H9 (cell line): ENCODE measurements at regions not wholly inside any gene's neighbourhood (a gene's known extent, or its start where the extent isn't known, plus 50 kb on each side); places are given as distances from the start of the nearest gene placed in this dataset.

ENCODE experiments used
- DNase-seq: peaks from one replicate; pipeline ENCODE4 v3.0.0-alpha.2; 2017
- H2AFZ ChIP-seq: one replicate; pipeline ENCODE4 v1.6.1; 2013; ENCODE audit warnings: mild to moderate bottlenecking, low read length, control low read depth, moderate library complexity
- H2AK5ac ChIP-seq: 2 replicates; pipeline ENCODE4 v1.6.1; 2013; ENCODE audit warnings: low read length, control low read depth, mixed read lengths; ENCODE audit not compliant: insufficient read length
- H2BK120ac ChIP-seq: one replicate; pipeline ENCODE4 v1.6.1; 2013; ENCODE audit warnings: low read depth, mild to moderate bottlenecking, low read length, control low read depth, inconsistent platforms; ENCODE audit not compliant: poor library complexity, severe bottlenecking
- H2BK12ac ChIP-seq: 2 replicates; pipeline ENCODE4 v1.6.1; 2013; ENCODE audit warnings: low read length, control low read depth, mixed read lengths, low read depth; ENCODE audit not compliant: insufficient read length
- H2BK15ac ChIP-seq: 2 replicates; pipeline ENCODE4 v1.6.1; 2013; ENCODE audit warnings: low read depth, low read length, control low read depth
- H2BK20ac ChIP-seq: one replicate; pipeline ENCODE4 v1.6.1; 2013; ENCODE audit warnings: low read depth, mild to moderate bottlenecking, low read length, control low read depth, inconsistent platforms; ENCODE audit not compliant: poor library complexity, severe bottlenecking
- H2BK5ac ChIP-seq: 2 replicates; pipeline ENCODE4 v1.6.1; 2013; ENCODE audit warnings: low read length, control low read depth, mixed read lengths; ENCODE audit not compliant: insufficient read length
- H3K14ac ChIP-seq: 2 replicates; pipeline ENCODE4 v1.6.1; 2013; ENCODE audit warnings: low read length, control low read depth; ENCODE audit not compliant: insufficient read depth
- H3K18ac ChIP-seq: 2 replicates; pipeline ENCODE4 v1.6.1; 2013; ENCODE audit warnings: low read depth, mild to moderate bottlenecking, mixed read lengths, low read length, control low read depth; ENCODE audit not compliant: insufficient read length
- H3K23ac ChIP-seq: 2 replicates; pipeline ENCODE4 v1.6.1; 2013; ENCODE audit warnings: low read length, control low read depth, mixed read lengths, low read depth; ENCODE audit not compliant: insufficient read length
- H3K23me2 ChIP-seq: 2 replicates; pipeline ENCODE4 v1.6.1; 2013; ENCODE audit warnings: low read depth, mild to moderate bottlenecking, mixed read lengths, low read length, control low read depth; ENCODE audit not compliant: insufficient read length, poor library complexity, severe bottlenecking
- H3K27ac ChIP-seq: 2 replicates; pipeline ENCODE4 v1.5.1; 2013; ENCODE audit warnings: low read length, control low read depth, mixed read lengths, low read depth; ENCODE audit not compliant: insufficient read length
- H3K27me3 ChIP-seq: 2 replicates; pipeline ENCODE4 v1.6.1; 2013; ENCODE audit warnings: low read length, control low read depth, inconsistent platforms; ENCODE audit not compliant: insufficient read depth
- H3K4ac ChIP-seq: 2 replicates; pipeline ENCODE4 v1.6.1; 2013; ENCODE audit warnings: low read depth, mild to moderate bottlenecking, control low read depth, inconsistent platforms, low read length, moderate library complexity
- H3K4me1 ChIP-seq: 2 replicates; pipeline ENCODE4 v1.6.1; 2013; ENCODE audit warnings: low read length, control low read depth, inconsistent platforms; ENCODE audit not compliant: insufficient read depth
- H3K4me2 ChIP-seq: 2 replicates; pipeline ENCODE4 v1.6.1; 2013; ENCODE audit warnings: low read length, control low read depth, mixed read lengths; ENCODE audit not compliant: insufficient read length, insufficient read depth
- H3K56ac ChIP-seq: 2 replicates; pipeline ENCODE4 v1.6.1; 2013; ENCODE audit warnings: low read depth, mild to moderate bottlenecking, mixed read lengths, low read length, control low read depth; ENCODE audit not compliant: insufficient read length
- H3K79me1 ChIP-seq: 2 replicates; pipeline ENCODE4 v1.6.1; 2013; ENCODE audit warnings: low read depth, mild to moderate bottlenecking, moderate library complexity, low read length, control low read depth, inconsistent platforms; ENCODE audit not compliant: insufficient read depth, poor library complexity, severe bottlenecking
- H3K79me2 ChIP-seq: 2 replicates; pipeline ENCODE4 v1.6.1; 2013; ENCODE audit warnings: low read length, control low read depth, inconsistent platforms; ENCODE audit not compliant: insufficient read depth
- H3K9ac ChIP-seq: 2 replicates; pipeline ENCODE4 v1.6.1; 2013; ENCODE audit warnings: low read length, control low read depth, mixed read lengths; ENCODE audit not compliant: insufficient read length; ENCODE audit errors: extremely low read depth
- H3K9me3 ChIP-seq: one replicate; pipeline ENCODE4 v1.6.1; 2013; ENCODE audit warnings: low read depth, low read length, inconsistent platforms; ENCODE audit not compliant: control insufficient read depth
- H3T11ph ChIP-seq: one replicate; pipeline ENCODE4 v1.6.1; 2013; ENCODE audit warnings: mild to moderate bottlenecking, low read length, control low read depth, inconsistent platforms
- H4K20me1 ChIP-seq: one replicate; pipeline ENCODE4 v1.6.1; 2013; ENCODE audit not compliant: control insufficient read depth, insufficient read length, insufficient read depth
- H4K5ac ChIP-seq: 2 replicates; pipeline ENCODE4 v1.6.1; 2013; ENCODE audit warnings: low read depth, mild to moderate bottlenecking, mixed read lengths, low read length, control low read depth; ENCODE audit not compliant: insufficient read length
- H4K8ac ChIP-seq: replicated peaks from 2 replicates; pipeline ENCODE4 v1.6.1; 2013; ENCODE audit warnings: low read length, control low read depth, mixed read lengths, low read depth; ENCODE audit not compliant: insufficient read length
- H4K91ac ChIP-seq: 2 replicates; pipeline ENCODE4 v1.6.1; 2013; ENCODE audit warnings: low read depth, mild to moderate bottlenecking, moderate library complexity, mixed read lengths, low read length, control low read depth; ENCODE audit not compliant: insufficient read length
- H3K27ac Mint-ChIP-seq, 3 experiments: 2 replicates in 2 of 3; 3 replicates in 1 of 3; pipeline ENCODE4 v1.8.0; 2020 to 2021; ENCODE audit warnings: mixed read lengths in 3 of 3, mild to moderate bottlenecking in 1 of 3, moderate library complexity in 1 of 3
- H3K27me3 Mint-ChIP-seq: 2 replicates; pipeline ENCODE4 v1.8.0; 2021; ENCODE audit warnings: low read depth, mild to moderate bottlenecking, moderate library complexity, mixed read lengths
- H3K36me3 Mint-ChIP-seq, 3 experiments: 2 replicates in 2 of 3; 3 replicates in 1 of 3; pipeline ENCODE4 v1.8.0; 2020 to 2021; ENCODE audit warnings: low read depth in 3 of 3, mixed read lengths in 3 of 3; ENCODE audit not compliant: insufficient read depth in 1 of 3
- H3K4me1 Mint-ChIP-seq, 2 experiments: 2 replicates each; pipeline ENCODE4 v1.8.0; 2020; ENCODE audit warnings: mixed read lengths in 2 of 2
- H3K4me3 Mint-ChIP-seq, 2 experiments: 2 replicates in 1 of 2; 3 replicates in 1 of 2; pipeline ENCODE4 v1.8.0; 2020 to 2021; ENCODE audit warnings: mild to moderate bottlenecking in 2 of 2, mixed read lengths in 2 of 2, moderate library complexity in 1 of 2
- H3K9me3 Mint-ChIP-seq, 2 experiments: 2 replicates in 1 of 2; 3 replicates in 1 of 2; pipeline ENCODE4 v1.8.0; 2020; ENCODE audit warnings: mild to moderate bottlenecking in 2 of 2, mixed read lengths in 2 of 2, moderate library complexity in 1 of 2
- WGBS: extraction: QIAGEN DNeasy Blood & Tissue Kit; methylation state at CpG from one replicate; pipeline ENCODE4 v1.1.7; 2013; ENCODE audit warnings: missing lambda C conversion rate, low lambda C conversion rate, mixed read lengths; ENCODE audit not compliant: insufficient read length; ENCODE audit errors: extremely low coverage; 5-methylcytosine and 5-hydroxymethylcytosine counted together
- TF ChIP-seq, protein P1 (sequence below): fragments of 200-600 bp; sonication (generic); conservative IDR thresholded peaks from 3 replicates; pipeline ENCODE4 v1.8.0; 2021; ENCODE audit warnings: antibody characterized with exemption, mild to moderate bottlenecking

DNA sequence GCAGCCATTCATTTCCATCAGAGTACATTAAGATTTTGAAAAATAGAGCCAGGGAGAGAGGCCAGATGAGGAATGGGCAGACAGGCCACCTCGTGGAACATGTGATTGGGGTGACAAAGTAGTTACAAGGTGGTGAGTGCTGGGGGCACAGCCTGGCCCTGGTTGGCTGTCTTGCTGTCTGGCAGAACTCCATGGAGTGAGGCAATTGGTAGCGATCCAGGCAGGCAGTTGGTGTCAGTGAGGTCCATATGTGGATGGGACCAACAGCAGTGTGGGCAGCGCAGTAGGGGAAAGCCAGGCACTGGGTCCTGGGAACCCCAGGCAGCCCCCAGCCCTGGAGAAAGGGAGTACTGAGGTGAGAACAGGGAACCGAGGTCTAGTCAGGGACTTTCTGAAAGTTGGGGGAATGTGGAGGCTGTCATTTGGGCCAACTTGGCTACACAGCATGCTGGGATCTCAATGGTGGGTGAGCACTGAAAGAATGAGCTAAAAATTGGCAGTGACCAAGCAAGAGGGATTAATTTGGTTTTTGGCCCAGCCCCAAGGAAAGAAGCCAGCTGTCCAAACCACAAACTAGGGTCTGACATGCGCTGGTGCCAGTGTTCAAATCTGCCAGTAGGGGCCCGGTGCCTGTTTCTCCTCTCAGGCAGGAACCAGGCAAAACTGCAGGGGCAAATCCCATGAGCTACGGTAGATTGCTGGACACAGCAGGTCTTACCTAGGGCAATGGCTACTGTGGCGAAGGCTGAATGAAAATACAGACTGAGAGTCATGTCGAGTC, 61.4 kb upstream of the E2F3 start:
- Mint-ChIP-seq H3K4me3 (no peak overlapping the region), H3K4me1 (no peaks in the 10 kb centered on the region), H3K27ac (no peak overlapping the region), H3K36me3 (no peaks in the 10 kb centered on the region; a peak in 1 of 7 replicates), H3K9me3 (peaks cover 0 to 2% of the 10 kb centered on the region in 2 experiments; a peak in 1 of 5 replicates), H3K27me3 (peaks cover 5% of the 10 kb centered on the region)
- Histone ChIP-seq H3K9me3 (no peaks in the 10 kb centered on the region), H3K56ac (no peak overlapping the region), H4K8ac (no peak overlapping the region), H2BK12ac (no peak overlapping the region), H3K79me2 (no peaks in the 10 kb centered on the region), H3K4me1 (no peaks in the 10 kb centered on the region), H4K20me1 (no peaks in the 10 kb centered on the region), H3K23ac (no peak overlapping the region), H4K5ac (no peak overlapping the region), H2BK5ac (no peak overlapping the region), H3K9ac (no peak overlapping the region), H2AFZ (no peak overlapping the region), H2BK20ac (no peak overlapping the region), H3K18ac (no peak overlapping the region), H3T11ph (no peak overlapping the region), H2BK120ac (no peak overlapping the region), H3K14ac (no peak overlapping the region), H3K27me3 (no peaks in the 10 kb centered on the region), H3K23me2 (no peaks in the 10 kb centered on the region), H2AK5ac (no peak overlapping the region), H3K27ac (no peak overlapping the region), H3K4ac (no peak overlapping the region), H2BK15ac (no peak overlapping the region), H4K91ac (no peak overlapping the region), H3K4me2 (no peak overlapping the region), H3K79me1 (no peaks in the 10 kb centered on the region)
- no peak for DNase-seq
- TF ChIP-seq, protein P1, sequence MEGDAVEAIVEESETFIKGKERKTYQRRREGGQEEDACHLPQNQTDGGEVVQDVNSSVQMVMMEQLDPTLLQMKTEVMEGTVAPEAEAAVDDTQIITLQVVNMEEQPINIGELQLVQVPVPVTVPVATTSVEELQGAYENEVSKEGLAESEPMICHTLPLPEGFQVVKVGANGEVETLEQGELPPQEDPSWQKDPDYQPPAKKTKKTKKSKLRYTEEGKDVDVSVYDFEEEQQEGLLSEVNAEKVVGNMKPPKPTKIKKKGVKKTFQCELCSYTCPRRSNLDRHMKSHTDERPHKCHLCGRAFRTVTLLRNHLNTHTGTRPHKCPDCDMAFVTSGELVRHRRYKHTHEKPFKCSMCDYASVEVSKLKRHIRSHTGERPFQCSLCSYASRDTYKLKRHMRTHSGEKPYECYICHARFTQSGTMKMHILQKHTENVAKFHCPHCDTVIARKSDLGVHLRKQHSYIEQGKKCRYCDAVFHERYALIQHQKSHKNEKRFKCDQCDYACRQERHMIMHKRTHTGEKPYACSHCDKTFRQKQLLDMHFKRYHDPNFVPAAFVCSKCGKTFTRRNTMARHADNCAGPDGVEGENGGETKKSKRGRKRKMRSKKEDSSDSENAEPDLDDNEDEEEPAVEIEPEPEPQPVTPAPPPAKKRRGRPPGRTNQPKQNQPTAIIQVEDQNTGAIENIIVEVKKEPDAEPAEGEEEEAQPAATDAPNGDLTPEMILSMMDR = no peak; the same call in 1 of the 3 replicates
- WGBS = no CpG with 5 or more reads among the region's 9 CpGs
